NCI-H2196 (cell line): ENCODE measurements at regions not wholly inside any gene's neighbourhood (a gene's known extent, or its start where the extent isn't known, plus 50 kb on each side); places are given as distances from the start of the nearest gene placed in this dataset.

Source experiments
- DNase-seq: peaks from one replicate; lab custom pipeline; 2025; ENCODE audit not compliant: unreplicated experiment; lab: John Stamatoyannopoulos, UW

DNA sequence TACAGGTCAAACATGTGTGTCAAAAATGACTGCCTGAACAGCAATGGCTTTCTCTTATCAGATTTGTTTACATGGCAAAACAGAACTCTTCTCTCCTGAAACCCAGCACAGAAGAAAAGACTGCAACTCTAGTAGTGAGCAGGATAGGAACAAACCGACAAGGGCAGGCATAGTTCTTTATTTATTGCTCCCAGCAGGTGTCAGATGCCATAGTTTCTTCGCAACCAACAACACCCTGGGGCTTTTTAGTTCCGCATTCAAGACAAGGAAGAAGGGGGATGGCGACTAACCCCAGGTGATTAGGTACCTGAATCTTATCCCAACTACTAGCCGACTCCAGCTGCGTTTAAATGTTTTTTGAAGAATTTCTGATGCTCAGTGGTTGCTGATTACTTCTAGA lies 367.5 kb upstream of the FIGN start:
- no peak for DNase-seq

GRCh38 chr2:164102366-164102765 lies 366.6 kb upstream of the FIGN start:
- DNase-seq, result no peak

- DNase-seq, result no peak
These were observed 355.9 kb upstream of the FIGN start for GRCh38 chr2:164091673-164092072.

DNA sequence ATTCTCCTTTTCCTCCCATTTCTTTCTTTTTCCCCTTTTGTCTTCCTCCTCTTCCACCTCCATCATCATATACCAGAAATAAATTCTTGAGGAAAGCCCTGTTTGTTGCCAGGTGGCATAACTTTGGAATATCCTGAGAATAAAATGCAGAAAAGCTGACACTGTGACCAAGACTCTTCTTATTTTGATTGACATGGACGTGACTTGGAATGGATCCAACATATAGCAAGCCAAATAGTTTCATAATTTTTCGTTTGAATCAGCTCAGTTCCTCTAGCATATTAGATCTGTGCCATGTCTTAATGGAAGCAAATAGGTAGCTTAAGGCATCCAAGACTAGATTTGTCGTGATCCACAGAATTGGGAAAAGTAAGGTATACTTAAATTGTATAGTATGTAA lies 354.7 kb upstream of the FIGN start:
- DNase-seq, result no peak

DNA sequence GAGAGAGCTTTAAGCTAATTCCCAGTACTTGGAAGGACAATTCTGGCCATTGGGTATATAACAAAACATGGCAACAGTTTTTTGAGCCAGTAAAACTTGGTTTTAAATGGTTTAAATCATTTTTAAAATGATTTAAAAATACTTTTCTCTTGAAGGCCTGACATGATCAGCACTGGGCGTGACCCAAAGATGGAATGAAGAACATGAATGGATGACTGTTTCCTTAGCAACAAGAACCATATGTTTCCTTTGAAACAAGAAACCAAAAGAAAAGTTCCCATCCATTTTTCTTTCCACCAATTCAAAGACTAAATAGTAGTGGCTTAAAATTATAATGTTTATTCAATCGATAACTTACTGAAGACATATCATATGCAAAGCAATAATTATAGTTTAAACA lies 348.3 kb upstream of the FIGN start:
- no peak for DNase-seq

GRCh38 chr2:164080486-164080885 lies 344.7 kb upstream of the FIGN start:
- DNase-seq, result no peak

DNA sequence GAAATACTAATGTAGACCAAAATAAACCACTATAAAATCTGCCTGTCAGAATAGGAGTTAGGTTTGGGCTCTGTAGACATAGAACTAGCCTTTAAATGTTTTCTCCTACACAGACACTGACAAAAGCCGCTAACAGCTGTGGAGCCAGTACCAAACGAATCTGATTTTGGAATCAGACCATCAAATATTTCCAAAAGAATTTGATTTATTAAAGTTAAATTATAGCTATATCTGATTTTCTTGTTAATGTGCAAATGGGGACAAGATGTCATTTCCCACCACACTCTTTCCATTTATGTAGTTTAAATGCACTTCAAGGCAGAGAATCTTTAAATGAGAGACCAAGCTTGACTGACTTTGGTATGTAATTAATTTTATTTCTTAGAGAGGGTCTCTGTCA lies 343.4 kb upstream of the FIGN start:
- no peak for DNase-seq

DNA sequence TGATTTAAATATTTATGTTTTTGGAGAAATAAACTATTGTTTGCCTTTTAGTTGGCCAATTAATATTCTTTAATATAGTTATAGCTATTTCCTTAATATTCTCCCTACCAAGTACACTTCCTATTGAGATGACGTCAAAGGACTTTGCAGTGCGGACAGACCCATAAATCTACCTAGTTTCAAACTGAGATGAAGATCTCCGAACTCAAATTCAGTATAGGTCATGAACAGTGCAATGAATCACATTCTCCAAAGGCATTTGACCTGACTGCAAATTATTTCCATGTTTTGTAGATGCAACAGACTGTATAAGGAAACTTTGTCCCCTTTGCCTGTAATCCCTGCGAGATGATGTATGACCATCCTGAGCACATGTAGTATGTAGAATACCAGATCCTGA lies 342.6 kb upstream of the FIGN start:
- DNase-seq, result no peak

DNA sequence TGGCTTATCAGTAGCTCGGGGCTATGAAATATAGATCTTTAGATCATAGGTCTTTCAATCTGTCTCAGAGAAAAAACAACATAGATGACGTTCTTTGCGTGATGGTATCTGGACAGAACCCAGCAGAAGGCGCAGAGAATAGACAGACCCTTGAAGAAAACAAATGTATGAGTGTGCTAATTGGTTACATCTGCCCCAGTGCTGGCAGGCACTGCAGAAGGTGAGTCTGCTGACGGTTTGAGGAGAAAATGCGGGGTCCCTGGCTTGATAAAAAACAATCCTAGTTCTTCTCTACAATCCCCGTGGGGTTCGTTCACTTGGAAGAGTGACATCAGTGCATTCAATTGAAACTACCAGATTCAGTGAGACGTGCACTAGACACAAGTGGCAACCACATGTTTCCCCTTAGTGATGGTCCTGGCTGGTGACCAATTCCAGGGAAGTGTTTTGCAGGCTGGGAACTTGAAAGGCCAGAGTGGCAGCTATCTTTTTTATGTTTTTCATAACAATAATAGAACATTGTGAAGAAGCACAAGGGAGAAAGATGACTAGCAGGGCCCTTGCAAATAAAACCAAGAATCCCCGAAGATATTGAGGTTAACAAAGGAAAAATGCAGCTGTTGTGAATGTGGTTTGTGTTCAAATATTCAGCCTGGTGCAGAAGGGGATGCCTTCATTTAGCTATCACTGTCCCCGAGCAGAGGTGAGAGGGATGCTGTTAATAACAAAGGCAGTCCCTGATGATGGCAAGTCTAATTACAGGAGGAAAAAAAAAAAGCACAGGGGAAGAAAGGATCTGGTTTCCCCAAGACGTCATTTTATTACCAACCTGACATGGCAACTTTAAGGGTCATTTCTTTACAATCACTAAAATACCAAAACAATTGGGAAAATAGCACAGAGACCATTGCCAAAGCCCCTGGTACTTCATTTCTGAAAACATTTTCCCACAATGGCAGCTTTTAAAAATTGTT lies 337.6 kb upstream of the FIGN start:
- DNase-seq, result no peak

GRCh38 chr2:164069540-164069939 lies 333.7 kb upstream of the FIGN start:
- no peak for DNase-seq

GRCh38 chr2:164068063-164068462 lies 332.3 kb upstream of the FIGN start:
- DNase-seq, result no peak

GRCh38 chr2:164066095-164066494 lies 330.3 kb upstream of the FIGN start:
- DNase-seq, result no peak

DNA sequence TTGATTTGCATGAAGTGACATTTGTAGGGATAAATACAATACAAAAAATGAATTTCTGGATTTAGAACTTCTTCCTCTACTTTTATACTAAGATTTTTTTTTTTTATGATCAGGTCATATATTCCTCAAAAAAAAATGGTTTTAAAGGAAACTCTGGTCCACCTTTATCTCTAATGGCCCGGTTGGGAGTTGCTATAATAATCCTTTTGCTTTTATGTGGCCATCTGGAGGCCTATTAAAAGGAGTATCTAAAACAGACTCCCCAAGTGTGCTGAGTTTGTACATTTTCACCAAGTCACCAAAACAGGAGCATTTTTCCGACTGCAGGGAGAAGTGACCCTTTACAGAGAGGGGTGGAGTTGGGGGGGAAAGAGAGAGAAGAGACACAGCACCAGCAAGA lies 329.2 kb upstream of the FIGN start:
- DNase-seq, result no peak

- peak; percentile 34 for DNase-seq
These were observed 325.4 kb upstream of the FIGN start for GRCh38 chr2:164061129-164061746.

DNA sequence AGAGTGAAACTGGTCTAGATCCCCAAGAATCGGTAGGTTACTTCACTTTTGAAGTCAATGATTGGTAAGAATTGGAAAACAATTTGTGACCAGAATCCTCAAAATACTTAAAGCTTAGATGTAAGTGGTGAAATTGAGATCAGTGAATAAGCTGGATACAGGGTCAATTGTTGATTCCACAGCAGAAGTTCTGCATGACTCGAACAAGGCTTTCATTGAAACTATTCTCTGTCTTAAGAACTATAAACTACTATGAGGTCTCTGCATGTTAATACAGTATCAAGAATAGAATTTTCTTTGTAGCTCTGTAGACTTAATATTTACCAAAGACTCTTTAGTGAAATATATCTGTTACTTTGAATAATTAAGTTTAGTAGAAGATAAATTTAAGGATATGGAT lies 324.2 kb upstream of the FIGN start:
- DNase-seq, result no peak

DNA sequence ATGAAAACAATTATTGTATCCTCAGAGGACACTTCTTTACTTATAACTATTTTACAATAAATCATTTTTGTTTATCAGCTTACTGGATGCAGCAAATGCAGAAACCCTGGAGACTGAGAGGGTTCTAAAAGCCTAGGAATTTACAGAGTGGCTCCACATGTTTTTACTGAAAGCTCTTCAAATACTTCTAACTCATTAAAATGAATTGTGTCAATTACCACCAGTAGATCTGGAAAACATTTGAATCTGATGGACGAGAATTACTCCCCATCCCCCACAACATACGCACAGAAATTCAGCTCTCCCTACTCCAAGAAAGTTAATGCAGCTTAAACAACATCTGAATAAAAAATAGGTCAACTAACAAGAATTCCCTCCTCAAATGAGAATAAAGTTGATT lies 319.8 kb upstream of the FIGN start:
- DNase-seq, result no peak

DNA sequence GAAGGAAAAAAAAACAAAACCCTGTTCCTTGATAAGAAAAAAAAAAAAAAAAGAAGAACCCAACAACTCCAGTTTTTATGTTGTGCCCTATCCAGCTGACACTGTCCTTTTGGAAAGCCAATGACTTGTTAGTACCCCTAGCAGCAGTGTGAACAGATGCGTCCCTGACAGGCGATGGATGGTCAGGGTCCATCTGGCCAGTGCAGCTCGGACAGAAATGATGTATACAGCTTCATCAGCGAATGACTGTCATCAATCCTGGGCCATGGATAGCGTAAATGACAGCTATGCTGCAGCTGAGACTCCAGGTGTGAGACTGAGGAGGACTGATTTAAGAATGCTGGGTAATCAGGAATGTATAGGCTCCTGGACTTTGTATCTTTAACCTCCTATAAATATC lies 318.8 kb upstream of the FIGN start:
- no peak for DNase-seq

DNA sequence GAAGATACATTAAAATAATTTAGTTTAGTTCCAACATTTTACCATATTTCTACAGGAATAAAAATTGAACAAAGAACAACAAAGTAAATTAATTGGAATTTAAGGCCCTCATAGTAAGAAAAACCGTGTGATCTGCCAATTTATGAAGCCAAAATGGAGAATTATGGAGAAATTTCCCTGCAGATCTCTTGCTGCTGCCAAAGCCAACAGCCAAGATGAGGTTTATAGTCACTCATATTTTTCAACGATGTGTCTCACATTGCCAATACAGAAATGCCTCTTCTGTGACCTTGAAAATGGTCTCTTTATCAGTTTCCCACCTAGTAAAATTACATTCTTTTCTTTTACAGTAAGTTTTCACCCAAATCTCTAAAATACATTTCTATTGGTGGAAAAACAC lies 317.2 kb upstream of the FIGN start:
- no peak for DNase-seq

DNA sequence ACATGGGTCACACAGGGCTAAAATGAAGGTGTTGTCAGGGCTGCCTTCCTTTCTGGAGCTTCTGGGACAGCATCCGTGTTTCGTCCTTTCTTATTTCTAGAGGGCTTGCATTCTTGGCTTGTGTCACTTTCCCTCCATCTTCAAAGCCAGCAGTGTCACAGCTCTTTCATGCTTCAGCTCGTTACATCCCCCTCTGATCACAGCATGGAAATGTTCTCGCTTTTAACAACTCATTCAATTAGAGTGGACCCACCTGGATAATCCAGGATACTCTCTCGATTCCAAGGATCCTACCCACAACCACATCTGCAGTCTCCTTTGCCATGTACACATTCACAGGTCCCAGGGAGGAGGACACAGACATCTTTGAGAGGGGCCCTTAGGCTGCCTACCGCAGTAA lies 316.2 kb upstream of the FIGN start:
- no peak for DNase-seq

GRCh38 chr2:164048729-164049128 lies 312.9 kb upstream of the FIGN start:
- no peak for DNase-seq

- DNase-seq, result no peak
These were observed 310.2 kb upstream of the FIGN start for GRCh38 chr2:164046040-164046439.

DNA sequence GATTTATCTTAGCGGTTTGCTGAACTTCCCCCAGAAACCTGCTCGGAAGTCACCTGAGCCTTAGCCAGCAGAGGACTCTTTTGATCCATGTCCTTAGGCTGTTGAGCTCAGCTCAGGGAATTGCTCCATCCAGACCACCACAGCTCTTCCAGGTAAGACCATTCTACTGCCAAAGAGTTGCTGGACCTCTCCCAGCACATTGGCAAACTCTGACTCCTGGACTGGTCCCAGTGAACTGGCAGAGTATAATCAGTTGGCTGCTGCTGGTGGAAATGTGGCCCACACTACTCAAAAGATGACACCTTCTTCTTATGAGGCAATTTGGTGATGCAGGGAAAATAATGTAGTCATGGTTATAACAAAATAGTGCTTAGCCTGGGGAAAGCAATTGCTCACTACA lies 308.8 kb upstream of the FIGN start:
- no peak for DNase-seq

GRCh38 chr2:164039270-164039669 lies 303.5 kb upstream of the FIGN start:
- no peak for DNase-seq
